Keratinocyte (primary cell): ENCODE measurements at regions not wholly inside any gene's neighbourhood (a gene's known extent, or its start where the extent isn't known, plus 50 kb on each side); places are given as distances from the start of the nearest gene placed in this dataset.

Experiments
- EZH2 ChIP-seq: IDR thresholded peaks from one replicate; pipeline ENCODE4 v1.6.1; 2012; ENCODE audit warnings: inconsistent platforms, mild to moderate bottlenecking, low read length, moderate library complexity
- TF ChIP-seq, protein P1 (sequence below), 3 experiments: IDR thresholded peaks in 1 of 3; conservative IDR thresholded peaks in 1 of 3; optimal IDR thresholded peaks in 1 of 3; 2 replicates in 2 of 3; 3 replicates in 1 of 3; pipeline versions ENCODE3 to v1.5.1; 2011; ENCODE audit warnings: low read length in 3 of 3, mild to moderate bottlenecking in 3 of 3, moderate library complexity in 2 of 3, control low read depth in 1 of 3, inconsistent platforms in 1 of 3; ENCODE audit not compliant: insufficient read depth in 2 of 3; ENCODE audit errors: extremely low read depth in 1 of 3

DNA sequence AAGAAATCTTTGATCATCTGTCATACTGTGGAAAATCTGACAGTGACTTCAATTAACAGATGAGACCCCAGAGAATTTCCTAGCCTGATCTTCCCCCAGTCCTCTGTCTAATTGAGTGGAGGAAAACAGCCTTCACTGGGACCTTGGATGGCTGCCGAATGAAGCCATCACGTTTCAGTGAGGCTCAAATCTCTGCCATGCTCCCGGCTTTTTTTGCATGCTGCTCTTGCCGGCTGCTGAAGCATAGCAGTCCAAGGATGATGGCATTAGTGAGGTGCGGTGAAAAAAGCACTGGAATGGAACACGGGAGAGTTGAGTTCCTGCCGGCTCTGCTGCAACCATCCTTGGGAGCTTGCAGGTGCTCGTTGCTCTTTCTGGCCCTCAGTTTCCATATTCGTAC lies 430.5 kb downstream of the SLC4A3 start:
- TF ChIP-seq, protein P1, sequence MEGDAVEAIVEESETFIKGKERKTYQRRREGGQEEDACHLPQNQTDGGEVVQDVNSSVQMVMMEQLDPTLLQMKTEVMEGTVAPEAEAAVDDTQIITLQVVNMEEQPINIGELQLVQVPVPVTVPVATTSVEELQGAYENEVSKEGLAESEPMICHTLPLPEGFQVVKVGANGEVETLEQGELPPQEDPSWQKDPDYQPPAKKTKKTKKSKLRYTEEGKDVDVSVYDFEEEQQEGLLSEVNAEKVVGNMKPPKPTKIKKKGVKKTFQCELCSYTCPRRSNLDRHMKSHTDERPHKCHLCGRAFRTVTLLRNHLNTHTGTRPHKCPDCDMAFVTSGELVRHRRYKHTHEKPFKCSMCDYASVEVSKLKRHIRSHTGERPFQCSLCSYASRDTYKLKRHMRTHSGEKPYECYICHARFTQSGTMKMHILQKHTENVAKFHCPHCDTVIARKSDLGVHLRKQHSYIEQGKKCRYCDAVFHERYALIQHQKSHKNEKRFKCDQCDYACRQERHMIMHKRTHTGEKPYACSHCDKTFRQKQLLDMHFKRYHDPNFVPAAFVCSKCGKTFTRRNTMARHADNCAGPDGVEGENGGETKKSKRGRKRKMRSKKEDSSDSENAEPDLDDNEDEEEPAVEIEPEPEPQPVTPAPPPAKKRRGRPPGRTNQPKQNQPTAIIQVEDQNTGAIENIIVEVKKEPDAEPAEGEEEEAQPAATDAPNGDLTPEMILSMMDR (optimal IDR thresholded peaks at IDR 0.05 in 1 of 3, IDR thresholded peaks at IDR 0.05 in 1 of 3, conservative IDR thresholded peaks at IDR 0.05 in 1 of 3; ENCODE audit: extremely low read depth in 1 of 3, insufficient read depth in 2 of 3, low read length in 3 of 3): no peak
- TF ChIP-seq EZH2: no peak
